NOMO-1 (cell line): ENCODE measurements at regions not wholly inside any gene's neighbourhood (a gene's known extent, or its start where the extent isn't known, plus 50 kb on each side); places are given as distances from the start of the nearest gene placed in this dataset.
"Not testable (repeated sequence)": the region's sequence is repeated elsewhere in the genome, so short reads cannot be mapped to it uniquely, and the experiment has no call there.

Experiments
- DNase-seq, 2 experiments: peaks; one replicate each; lab custom pipeline; 2025; ENCODE audit not compliant: unreplicated experiment in 2 of 2; lab: John Stamatoyannopoulos, UW

- DNase-seq, result no peak
These were observed 144.2 kb downstream of the HLX start for GRCh38 chr1:221023482-221023881.

GRCh38 chr1:221025501-221025900 is 146.3 kb downstream of the HLX start:
- DNase-seq, result no peak

GRCh38 chr1:221025956-221026355 is 146.7 kb downstream of the HLX start:
- no peak for DNase-seq

DNA sequence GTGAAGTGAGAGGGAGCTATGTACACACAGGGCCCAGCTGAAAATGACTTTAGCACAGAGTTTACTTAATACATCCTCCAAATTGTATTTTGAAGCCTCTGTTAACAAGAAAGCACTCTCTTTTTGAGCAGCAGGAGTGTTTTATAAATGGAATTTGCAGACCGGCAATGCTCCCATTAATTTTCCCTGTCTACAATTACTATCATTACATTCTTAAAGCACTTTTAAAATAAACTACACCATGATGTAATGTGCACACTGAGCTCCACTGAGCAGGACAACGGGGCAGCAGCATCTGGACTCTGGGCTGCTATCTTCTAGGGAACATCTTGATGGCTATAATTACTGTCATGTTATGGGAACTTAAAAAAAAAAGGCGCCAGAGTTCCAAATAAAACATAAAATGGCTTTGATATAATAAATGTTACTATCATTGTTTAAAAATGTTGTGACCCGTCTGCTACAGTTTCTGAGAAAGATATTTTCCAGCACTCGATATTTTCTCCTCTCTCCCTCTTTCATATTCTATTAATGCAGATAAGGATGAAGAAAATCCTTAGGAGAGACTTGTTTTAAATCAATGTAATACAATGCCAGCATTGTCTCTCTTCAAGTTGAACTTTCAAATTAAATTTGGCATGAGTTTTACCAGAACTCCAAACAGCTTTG is 150.9 kb downstream of the HLX start:
- no peak for DNase-seq

DNA sequence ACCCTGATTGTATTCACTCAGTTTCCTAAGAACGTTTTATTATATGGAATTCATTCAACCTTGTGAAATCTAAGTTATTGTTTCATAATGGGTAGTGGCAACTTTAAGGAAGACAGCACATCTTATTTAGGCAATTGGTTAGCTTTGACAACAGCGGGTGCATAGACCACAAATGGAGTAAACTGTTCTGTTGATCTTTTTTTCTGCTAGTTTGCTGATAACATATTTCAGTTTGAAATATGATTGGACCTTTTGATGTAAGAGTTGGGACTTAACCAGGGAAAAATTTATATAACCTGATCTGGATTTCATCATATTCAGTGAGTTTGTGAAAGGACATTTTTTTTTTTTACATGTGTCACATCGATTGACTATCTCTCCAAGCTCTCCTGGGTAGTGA is 151.7 kb downstream of the HLX start:
- peak in 1 of 2 experiments; percentile 7 for DNase-seq

DNA sequence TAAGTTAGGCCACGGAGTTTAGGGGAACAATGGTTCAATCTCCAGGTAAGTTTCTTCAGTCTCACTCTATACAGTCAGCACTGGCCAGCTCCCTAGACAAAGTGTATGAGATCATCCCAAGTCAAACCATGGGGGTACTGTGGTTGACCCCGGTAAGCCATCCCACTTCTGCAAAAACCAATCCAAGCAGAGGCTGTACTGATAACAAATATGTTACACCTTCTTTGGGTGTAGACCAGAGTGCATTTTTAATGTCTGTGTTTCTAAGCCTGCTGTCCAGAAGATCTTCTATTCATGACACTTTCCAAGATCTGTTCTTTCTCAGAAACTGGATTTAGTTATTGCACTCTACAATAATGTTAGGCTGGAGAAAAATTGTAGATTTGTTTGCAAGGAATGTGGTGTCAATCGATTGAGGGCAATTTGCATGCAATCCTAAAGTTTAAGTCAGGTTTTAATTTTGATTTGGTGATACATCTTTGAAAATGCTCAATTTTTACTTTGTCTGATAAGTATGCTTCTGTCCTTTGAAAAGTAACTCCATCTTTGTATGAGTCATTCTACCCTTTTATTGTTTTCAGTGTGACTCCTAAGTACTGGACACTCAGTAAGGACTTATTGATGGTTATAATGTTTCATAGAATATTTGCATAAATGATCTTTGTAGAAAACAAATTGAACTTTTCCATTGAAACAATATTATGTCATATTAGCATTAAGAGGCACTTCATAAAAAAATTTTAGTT is 152.4 kb downstream of the HLX start:
- DNase-seq, result no peak

GRCh38 chr1:221032204-221032585 is 153.0 kb downstream of the HLX start:
- DNase-seq, result no peak

GRCh38 chr1:221032637-221033280 is 153.5 kb downstream of the HLX start:
- no peak for DNase-seq

DNA sequence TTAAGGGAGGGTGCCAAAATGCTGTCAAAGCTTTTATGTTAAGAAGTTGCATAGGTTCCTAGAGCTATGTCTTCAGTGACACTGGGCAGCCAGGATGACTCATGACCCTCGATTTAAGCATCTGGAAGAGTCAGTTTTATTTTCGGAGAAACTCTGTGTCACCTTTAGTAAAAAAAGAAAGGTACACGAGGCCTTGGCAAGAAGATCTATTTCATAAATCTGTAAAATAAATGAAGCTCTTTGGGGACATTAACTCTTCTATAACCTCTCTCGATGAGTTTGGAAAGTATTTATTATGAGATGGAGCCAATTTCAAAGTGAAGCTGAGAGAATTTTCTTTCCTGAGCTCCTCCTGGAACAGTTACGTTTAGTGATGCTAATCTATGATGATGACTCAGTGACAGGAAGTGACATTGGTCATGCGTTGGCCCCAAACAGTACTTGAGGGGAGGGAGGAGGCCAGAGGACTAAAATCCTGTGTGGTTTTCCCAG is 156.5 kb downstream of the HLX start:
- DNase-seq, result peak in 1 of 2 experiments; percentile 37

DNA sequence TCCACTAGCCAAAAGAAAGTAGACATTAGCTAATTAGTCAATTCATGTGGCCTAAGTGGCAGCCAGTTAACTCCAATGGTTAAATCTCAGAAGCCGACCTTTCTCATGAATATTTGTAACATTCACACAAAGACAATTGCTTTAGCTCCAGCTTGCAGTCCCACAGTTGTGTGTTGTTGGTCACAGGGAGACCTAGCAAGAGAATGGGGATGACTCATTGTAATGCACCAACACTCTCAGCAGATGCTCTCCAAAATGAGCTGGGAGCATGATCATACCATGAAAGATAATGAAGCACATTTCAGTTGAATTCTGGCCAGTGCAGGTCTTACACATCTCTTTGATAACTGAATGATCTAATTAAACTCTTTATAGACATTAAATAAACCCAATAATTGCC is 160.4 kb downstream of the HLX start:
- DNase-seq, result no peak

- no peak for DNase-seq
These were observed 160.9 kb downstream of the HLX start for GRCh38 chr1:221040101-221040500.

DNA sequence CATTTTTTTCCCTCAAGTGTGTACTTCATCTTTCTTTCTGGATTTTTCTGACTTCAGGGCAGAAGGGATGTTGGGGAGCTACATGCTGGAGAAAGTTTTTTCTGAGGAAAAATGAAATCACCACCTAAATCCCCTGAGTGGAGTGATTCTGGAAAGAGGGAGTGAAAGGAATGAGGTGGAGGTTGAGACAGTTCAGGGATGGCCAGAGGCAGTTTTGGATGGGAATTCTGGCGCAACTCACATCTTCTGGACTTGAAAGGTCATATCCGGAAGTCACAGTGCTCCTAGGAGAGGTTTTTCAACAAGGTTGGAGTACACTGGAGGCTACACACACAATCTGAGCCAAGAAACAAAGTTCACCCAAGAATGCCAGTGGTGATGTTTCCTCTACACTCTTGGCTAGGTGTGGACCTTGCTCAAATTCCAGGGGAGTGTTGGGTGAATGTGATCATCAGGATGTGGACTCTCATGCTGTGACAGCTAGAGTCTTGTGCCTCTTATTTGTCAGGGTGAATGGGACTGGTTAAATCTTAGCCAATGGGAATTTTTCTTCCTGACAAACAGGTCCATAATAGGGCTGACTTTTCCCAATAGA is 161.5 kb downstream of the HLX start:
- DNase-seq, result no peak

- DNase-seq, result no peak
These were observed 165.3 kb downstream of the HLX start for GRCh38 chr1:221044538-221044937.

- DNase-seq, result no peak
These were observed 165.9 kb downstream of the HLX start for GRCh38 chr1:221045151-221045550.

GRCh38 chr1:221045842-221046831 is 166.9 kb downstream of the HLX start:
- DNase-seq, result peak; percentile 84 to 99

DNA sequence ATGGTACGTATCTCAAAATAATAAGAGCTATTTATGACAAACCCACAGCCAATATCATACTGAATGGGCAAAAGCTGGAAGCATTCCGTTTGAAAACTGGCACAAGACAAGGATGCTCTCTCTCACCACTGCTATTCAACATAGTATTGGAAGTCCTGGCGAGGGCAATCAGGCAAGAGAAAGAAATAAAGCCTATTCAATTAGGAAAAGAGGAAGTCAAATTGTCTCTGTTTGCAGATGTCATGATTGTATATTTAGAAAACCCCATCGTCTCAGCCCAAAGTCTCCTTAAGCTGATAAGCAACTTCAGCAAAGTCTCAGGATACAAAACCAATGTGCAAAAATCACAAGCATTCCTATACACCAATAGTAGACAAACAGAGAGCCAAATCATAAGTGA is 172.1 kb downstream of the HLX start:
- not testable (repeated sequence) for DNase-seq

GRCh38 chr1:221053889-221054288 is 174.6 kb downstream of the HLX start:
- no peak for DNase-seq

DNA sequence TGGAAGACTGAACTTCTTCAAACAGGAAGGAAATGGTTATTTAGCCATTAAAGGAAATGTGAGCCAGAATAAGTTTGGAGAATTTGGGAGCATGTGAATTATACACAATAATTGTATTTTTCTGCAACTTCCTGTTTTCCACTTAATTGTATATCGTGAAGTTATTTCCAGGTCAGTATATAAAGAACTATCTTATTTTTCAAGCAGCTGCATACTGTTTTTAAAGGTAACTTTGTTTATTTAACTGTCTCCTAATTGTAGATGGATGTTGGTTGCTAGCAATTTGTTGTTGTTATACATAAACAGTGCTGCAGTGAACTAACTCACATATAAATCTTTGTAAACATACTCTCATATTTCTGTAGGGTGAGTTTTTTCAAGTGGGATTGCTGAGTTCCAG is 180.3 kb downstream of the HLX start:
- DNase-seq, result no peak

DNA sequence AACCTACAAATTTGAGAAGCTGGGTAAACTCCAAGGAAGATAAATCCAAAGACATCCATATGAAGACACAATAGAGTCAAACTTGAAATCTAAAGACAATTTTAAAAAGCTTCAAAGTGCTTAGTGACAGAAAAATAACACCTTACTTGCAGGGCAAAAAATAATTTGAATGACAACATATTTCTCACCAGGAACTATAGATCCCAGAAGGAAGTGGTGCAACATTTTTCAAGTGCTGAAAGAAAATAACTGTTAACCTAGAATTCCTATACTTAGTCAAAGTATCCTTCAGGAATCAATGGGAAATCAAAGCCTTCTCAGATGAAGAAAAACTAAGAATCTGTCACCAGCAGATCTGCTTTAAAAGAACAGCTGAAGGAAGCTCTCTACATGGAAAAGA is 184.4 kb downstream of the HLX start:
- no peak for DNase-seq

DNA sequence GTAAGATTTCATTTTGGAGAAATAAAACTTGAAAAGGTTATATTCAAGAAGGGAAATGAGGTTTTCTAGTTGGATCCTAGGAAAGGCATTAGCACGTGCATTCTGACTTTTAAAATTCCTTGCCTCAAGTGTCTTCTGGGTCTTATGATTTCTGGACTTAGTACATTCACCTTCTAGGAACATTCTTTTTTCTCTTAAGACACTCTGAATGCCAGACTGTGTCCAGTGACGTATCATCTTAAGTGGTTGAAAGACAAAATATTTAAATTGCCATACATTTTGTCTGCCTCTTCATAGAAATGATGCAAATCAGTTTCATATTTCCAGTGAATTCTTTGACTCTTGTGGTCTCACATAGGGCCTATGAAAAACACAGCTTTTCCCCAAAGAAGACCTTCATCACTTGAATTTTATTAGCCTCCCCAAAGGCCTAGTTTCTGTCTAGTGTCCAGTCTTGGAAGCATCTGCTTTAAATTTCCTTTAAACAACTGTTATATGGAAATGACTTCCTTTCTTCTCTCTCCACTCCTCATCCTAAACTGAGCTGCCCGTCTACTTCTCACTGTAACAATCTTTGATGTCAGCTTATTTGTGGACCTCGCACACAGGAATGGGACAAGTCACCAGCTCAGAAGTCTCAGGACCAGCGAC is 187.2 kb downstream of the HLX start:
- DNase-seq, result no peak
